Tibial artery (tissue), 4 donors: ENCODE measurements at regions not wholly inside any gene's neighbourhood (a gene's known extent, or its start where the extent isn't known, plus 50 kb on each side); places are given as distances from the start of the nearest gene placed in this dataset.
A peak's percentile ranks its signal among the peaks of the same experiment; 100 is the strongest.

Source experiments
- DNase-seq, 2 donors: peaks; one replicate each; pipeline ENCODE4 v3.0.0-alpha.2; 2019
- H3K27ac ChIP-seq, 2 donors: fragments of 200-600 bp; sonication (generic) in 1 of 2; 1 replicate in 1 of 2; 2 replicates in 1 of 2; pipeline ENCODE4 v1.5.1; 2018 to 2019; ENCODE audit warnings: mild to moderate bottlenecking in 1 of 2
- H3K27me3 ChIP-seq, 2 donors: fragments of 200-600 bp; sonication (generic) in 1 of 2; one replicate each; pipeline versions ENCODE4 v1.5.1 to v1.6.0; 2016 to 2019
- H3K36me3 ChIP-seq, 3 donors: fragments of 200-600 bp; sonication (generic) in 2 of 3; one replicate each; pipeline ENCODE4 v1.5.1; 2016 to 2019; ENCODE audit warnings: mild to moderate bottlenecking in 2 of 3
- H3K4me1 ChIP-seq, 4 donors: fragments of 200-600 bp; sonication (generic) in 2 of 4; 1 replicate in 3 of 4; 2 replicates in 1 of 4; pipeline ENCODE4 v1.5.1; 2016 to 2019
- H3K4me3 ChIP-seq, 2 donors: fragments of 200-600 bp; sonication (generic) in 1 of 2; 1 replicate in 1 of 2; 2 replicates in 1 of 2; pipeline ENCODE4 v1.5.1; 2018 to 2019; ENCODE audit warnings: mild to moderate bottlenecking in 2 of 2
- H3K9me3 ChIP-seq, 3 donors: fragments of 200-600 bp; sonication (generic) in 1 of 3; one replicate each; pipeline ENCODE4 v1.5.1; 2016 to 2019
- CTCF ChIP-seq, 2 experiments: fragments of 200-600 bp in 1 of 2; fragments of 450-650 bp in 1 of 2; IDR thresholded peaks; one replicate each; pipeline ENCODE4 v1.5.1; 2017 to 2019; ENCODE audit warnings: antibody characterized with exemption in 2 of 2, mild to moderate bottlenecking in 1 of 2, moderate library complexity in 1 of 2
- intact Hi-C: fragments of 100-400 bp; cut with DNase I; formaldehyde crosslinking; loops from one replicate; pipeline ENCODE4 v1.15.0; 2023; ENCODE audit warnings: low total_unique reads

GRCh38 chr18:79583426-79583825, 96.2 kb upstream of the CTDP1 start:
- H3K27ac ChIP-seq: no peak overlapping the region
- H3K27me3 ChIP-seq: no peaks in the 10 kb centered on the region
- intact Hi-C loops: no loop called here
- no peaks in the 10 kb centered on the region for H3K36me3 ChIP-seq
- H3K4me3 ChIP-seq: no peak overlapping the region
- DNase-seq: peak in 1 of 2 donors; percentile 25
- no peak for TF ChIP-seq CTCF (IDR thresholded peaks at IDR 0.05)
- H3K9me3 ChIP-seq: no peaks in the 10 kb centered on the region
- H3K4me1 ChIP-seq: peaks cover 0 to 26% (median 22%) of the 10 kb centered on the region in 4 donors

- Histone ChIP-seq H3K4me1 (peaks cover 0 to 28% (median 25%) of the 10 kb centered on the region in 4 donors), H3K9me3 (no peaks in the 10 kb centered on the region), H3K36me3 (no peaks in the 10 kb centered on the region), H3K27ac (no peak overlapping the region), H3K27me3 (no peaks in the 10 kb centered on the region), H3K4me3 (no peak overlapping the region)
- intact Hi-C loops: no loop called here
- TF ChIP-seq CTCF (IDR thresholded peaks at IDR 0.05): no peak
- peak in 1 of 2 donors; percentile 43 for DNase-seq
Measured at GRCh38 chr18:79583984-79584401, 95.6 kb upstream of the CTDP1 start.

GRCh38 chr18:79584491-79585394, 94.9 kb upstream of the CTDP1 start:
- Histone ChIP-seq H3K27ac (no peak overlapping the region), H3K4me1 (peaks cover 0 to 35% (median 33%) of the 10 kb centered on the region in 4 donors), H3K36me3 (no peaks in the 10 kb centered on the region), H3K4me3 (no peak overlapping the region), H3K9me3 (no peaks in the 10 kb centered on the region), H3K27me3 (no peaks in the 10 kb centered on the region)
- TF ChIP-seq CTCF (IDR thresholded peaks at IDR 0.05): no peak
- intact Hi-C loops: loop anchor here (5.0 kb wide), 2 partner anchors 53 to 192 kb away; no protein-coding TSS in a partner anchor
- DNase-seq: peak; percentile 14 to 57

- Histone ChIP-seq H3K27ac (no peak overlapping the region), H3K27me3 (no peaks in the 10 kb centered on the region), H3K9me3 (no peaks in the 10 kb centered on the region), H3K4me1 (peaks cover 0 to 45% (median 39%) of the 10 kb centered on the region in 4 donors), H3K36me3 (no peaks in the 10 kb centered on the region), H3K4me3 (no peak overlapping the region)
- peak in 1 of 2 donors; percentile 57 for DNase-seq
- intact Hi-C loops: loop anchor here (5.0 kb wide), 2 partner anchors 52 to 193 kb away; no protein-coding TSS in a partner anchor
- TF ChIP-seq CTCF (IDR thresholded peaks at IDR 0.05): no peak
Measured at GRCh38 chr18:79585395-79586370, 93.9 kb upstream of the CTDP1 start.

GRCh38 chr18:79586436-79587225, 93.0 kb upstream of the CTDP1 start:
- H3K4me1 ChIP-seq: peaks cover 0 to 46% (median 39%) of the 10 kb centered on the region in 4 donors
- TF ChIP-seq CTCF (IDR thresholded peaks at IDR 0.05): no peak
- intact Hi-C loops: loop anchor here (5.0 kb wide), 2 partner anchors 51 to 194 kb away; no protein-coding TSS in a partner anchor
- DNase-seq: peak; percentile 19 to 59
- no peak overlapping the region for H3K4me3 ChIP-seq
- H3K36me3 ChIP-seq: no peaks in the 10 kb centered on the region
- H3K27ac ChIP-seq: peak overlapping the region; percentile 87 to 90
- no peaks in the 10 kb centered on the region for H3K9me3 ChIP-seq
- H3K27me3 ChIP-seq: no peaks in the 10 kb centered on the region
